ENCODE measurements at regions not wholly inside any gene's neighbourhood (a gene's known extent, or its start where the extent isn't known, plus 50 kb on each side); places are given as distances from the start of the nearest gene placed in this dataset.

- Mint-ChIP-seq H3K4me3 (no peak overlapping the region), H3K4me1 (ENCODE audit: low read depth) (no peaks in the 10 kb centered on the region), H3K27me3 (no peaks in the 10 kb centered on the region), H3K27ac (no peak overlapping the region), H3K36me3 (ENCODE audit: low read depth) (no peaks in the 10 kb centered on the region), H3K9me3 (peaks cover 6% of the 10 kb centered on the region)
- intact Hi-C loops (cut with micrococcal nuclease) = no loop called here
- CTCF ChIA-PET = no interaction called here
- POLR2A ChIA-PET = no interaction called here
- DNase-seq (no peak), ATAC-seq (no peak)
- no peak for TF ChIP-seq CTCF (IDR thresholded peaks at IDR 0.05)
Measured at GRCh38 chr4:115866364-115866896, 753.0 kb upstream of the NDST4 start.

DNA sequence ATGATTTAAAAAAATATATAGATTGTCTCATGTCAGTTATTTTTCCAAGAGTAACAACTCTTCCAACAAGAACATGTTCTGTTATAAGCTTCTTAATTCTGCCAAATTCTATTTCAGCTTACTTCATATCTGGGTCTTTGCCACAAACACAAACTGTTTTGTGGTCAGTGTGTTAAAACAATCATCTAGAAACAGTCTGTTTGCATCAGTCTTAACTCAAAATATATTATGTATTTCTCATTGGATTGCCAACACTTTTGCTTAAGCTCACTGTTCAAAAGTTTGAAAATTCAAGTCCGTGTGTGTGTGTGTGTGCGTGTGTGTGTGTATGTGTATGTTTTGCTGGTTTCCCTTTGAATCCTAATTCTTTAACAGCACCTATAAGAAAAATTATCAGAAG is 752.3 kb upstream of the NDST4 start:
- no peak for TF ChIP-seq CTCF (IDR thresholded peaks at IDR 0.05)
- Mint-ChIP-seq H3K36me3 (ENCODE audit: low read depth) (no peaks in the 10 kb centered on the region), H3K9me3 (peaks cover 6% of the 10 kb centered on the region), H3K4me3 (no peak overlapping the region), H3K27me3 (no peaks in the 10 kb centered on the region), H3K27ac (no peak overlapping the region), H3K4me1 (ENCODE audit: low read depth) (no peaks in the 10 kb centered on the region)
- DNase-seq = no peak
- intact Hi-C loops (cut with micrococcal nuclease) = no loop called here
- no peak for ATAC-seq
- ChIA-PET CTCF (no interaction called here), POLR2A (no interaction called here)

GRCh38 chr4:115852767-115853091 is 739.3 kb upstream of the NDST4 start:
- DNase-seq = no peak
- Mint-ChIP-seq H3K9me3 (no peaks in the 10 kb centered on the region), H3K27ac (no peak overlapping the region), H3K27me3 (no peaks in the 10 kb centered on the region), H3K36me3 (ENCODE audit: low read depth) (no peaks in the 10 kb centered on the region), H3K4me1 (ENCODE audit: low read depth) (no peaks in the 10 kb centered on the region), H3K4me3 (no peak overlapping the region)
- POLR2A ChIA-PET = no interaction called here
- ATAC-seq = no peak
- no peak for TF ChIP-seq CTCF (IDR thresholded peaks at IDR 0.05)
- intact Hi-C loops (cut with micrococcal nuclease) = no loop called here
- CTCF ChIA-PET = interaction anchor here (1.3 to 1.5 kb wide), 4 partner anchors 9 to 233 kb away, joined by 3 to 4 read pairs (median 3); no protein-coding TSS in a partner anchor

DNA sequence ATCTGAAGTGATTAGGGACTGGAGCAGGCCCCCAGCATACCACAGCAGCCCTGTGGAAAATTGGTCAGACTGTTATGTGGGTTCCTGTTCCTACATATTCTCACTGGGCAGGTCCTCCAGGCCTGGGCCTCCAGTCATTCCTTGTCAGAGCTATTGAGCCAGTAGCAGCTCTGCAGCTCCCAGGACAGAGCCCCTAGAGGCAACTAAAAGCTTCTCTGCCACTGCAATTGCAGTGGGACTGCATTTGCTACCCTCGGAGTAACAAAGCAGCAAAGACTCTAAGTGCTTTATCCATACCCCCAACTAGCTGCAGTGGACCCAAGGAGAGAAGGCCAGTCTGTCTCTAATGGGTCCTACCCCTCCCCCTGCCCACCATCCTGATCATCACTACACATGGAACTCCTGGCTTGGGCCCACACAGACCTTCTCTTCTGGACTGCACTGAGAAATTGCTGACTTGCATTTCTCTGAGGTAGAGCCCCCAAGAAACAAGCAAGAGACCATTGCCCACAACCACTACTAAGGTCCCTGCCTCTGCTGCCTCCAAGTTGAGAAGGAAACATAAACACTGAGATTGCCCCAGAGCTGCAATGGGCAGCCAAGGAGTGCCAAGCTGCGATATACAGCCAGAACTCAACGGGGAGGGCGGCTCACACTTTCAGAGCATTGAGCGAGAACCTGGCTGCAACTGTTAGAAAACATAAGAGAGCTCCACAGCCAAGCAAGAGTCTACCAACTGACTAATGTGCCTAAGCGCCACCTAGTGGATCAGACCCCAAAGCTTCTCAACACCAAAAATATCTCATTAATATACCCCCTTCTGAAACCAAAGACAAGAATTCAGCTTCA is 738.7 kb upstream of the NDST4 start:
- Mint-ChIP-seq H3K4me1 (ENCODE audit: low read depth) (no peaks in the 10 kb centered on the region), H3K36me3 (ENCODE audit: low read depth) (no peaks in the 10 kb centered on the region), H3K9me3 (no peaks in the 10 kb centered on the region), H3K27me3 (no peaks in the 10 kb centered on the region), H3K4me3 (no peak overlapping the region), H3K27ac (no peak overlapping the region)
- ATAC-seq (no peak), DNase-seq (peak; percentile 48)
- POLR2A ChIA-PET = no interaction called here
- CTCF ChIA-PET = interaction anchor here (1.3 to 1.5 kb wide), 4 partner anchors 9 to 232 kb away, joined by 3 to 4 read pairs (median 3); no protein-coding TSS in a partner anchor
- intact Hi-C loops (cut with micrococcal nuclease) = no loop called here
- peak; percentile 12 for TF ChIP-seq CTCF (IDR thresholded peaks at IDR 0.05)

DNA sequence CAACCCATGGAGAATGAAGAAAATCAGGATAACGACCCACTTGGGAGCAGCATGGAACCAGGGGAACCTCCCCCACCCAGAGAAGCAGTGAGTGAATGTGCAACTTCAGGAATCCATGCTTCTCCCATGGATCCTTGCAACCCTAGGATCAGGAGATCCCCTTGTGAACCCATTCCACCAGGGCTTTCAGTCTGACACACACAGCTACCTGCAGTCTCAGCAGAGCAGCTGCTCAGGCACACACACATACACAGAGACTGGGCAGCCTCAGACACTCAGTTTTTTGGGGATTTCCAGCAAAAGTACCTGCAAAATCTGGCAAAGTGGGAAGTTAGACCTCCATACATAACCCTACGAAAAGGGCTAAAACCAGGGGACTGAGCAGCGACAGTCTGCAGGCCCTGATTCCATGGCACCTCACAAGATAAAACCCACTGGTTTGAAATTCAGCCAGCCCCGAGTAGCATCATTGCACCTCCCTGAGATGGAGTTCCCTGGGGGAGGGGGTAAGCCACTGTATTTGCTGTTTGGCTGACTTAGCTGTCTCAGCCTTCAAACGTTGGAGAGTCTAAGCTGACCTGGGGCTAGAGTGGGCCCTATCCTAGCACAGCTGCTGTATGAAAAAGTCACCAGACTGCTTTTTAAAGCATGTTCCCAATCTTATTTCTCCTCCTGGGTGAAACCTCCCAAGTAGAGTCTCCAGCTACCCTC is 737.5 kb upstream of the NDST4 start:
- Mint-ChIP-seq H3K4me1 (ENCODE audit: low read depth) (no peaks in the 10 kb centered on the region), H3K27ac (no peak overlapping the region), H3K4me3 (no peak overlapping the region), H3K27me3 (no peaks in the 10 kb centered on the region), H3K9me3 (no peaks in the 10 kb centered on the region), H3K36me3 (ENCODE audit: low read depth) (no peaks in the 10 kb centered on the region)
- ChIA-PET POLR2A (no interaction called here), CTCF (no interaction called here)
- DNase-seq (no peak), ATAC-seq (no peak)
- no peak for TF ChIP-seq CTCF (IDR thresholded peaks at IDR 0.05)
- intact Hi-C loops (cut with micrococcal nuclease) = no loop called here

All from activated CD8-positive, alpha-beta T cell treated with anti-CD3 and anti-CD28 coated beads for 36 hours (primary cell).